H1 (cell line): ENCODE measurements at regions not wholly inside any gene's neighbourhood (a gene's known extent, or its start where the extent isn't known, plus 50 kb on each side); places are given as distances from the start of the nearest gene placed in this dataset.

Experiments used
- CTCF ChIA-PET: fragments of 300-600 bp; sonication (Branson Sonifier 250); formaldehyde crosslinking; loops from one replicate; lab custom pipeline; 2021; ENCODE audit not compliant: partially characterized antibody; lab: Charles Lee
- POLR2A ChIA-PET: fragments of 300-600 bp; sonication (Branson Sonifier 250); formaldehyde crosslinking; loops from one replicate; lab custom pipeline; 2021; ENCODE audit warnings: inconsistent platforms; ENCODE audit not compliant: partially characterized antibody; lab: Charles Lee
- DNase-seq, 2 experiments: peaks; one replicate each; pipeline versions ENCODE4 v3.0.0 to v3.0.0-alpha.2; 2010 to 2022; ENCODE audit warnings: low spot score in 2 of 2, low read depth in 1 of 2, mixed read lengths in 1 of 2
- FAIRE-seq: peaks from 2 replicates; lab custom pipeline; 2011; peaks lifted over from hg19 to GRCh38; lab: Jason Lieb, UNC
- H2AFZ ChIP-seq: 2 replicates; pipeline ENCODE4 v1.8.1; 2012; ENCODE audit warnings: low read length, inconsistent platforms
- H2AK5ac ChIP-seq: 2 replicates; pipeline ENCODE4 v1.6.1; 2013; ENCODE audit warnings: low read depth, low read length
- H2BK120ac ChIP-seq: replicated peaks from 2 replicates; pipeline ENCODE3; 2013; ENCODE audit warnings: low read depth, low read length, inconsistent platforms
- H2BK12ac ChIP-seq: 2 replicates; pipeline ENCODE4 v1.6.1; 2013; ENCODE audit warnings: low read depth, low read length
- H2BK15ac ChIP-seq: 2 replicates; pipeline ENCODE4 v1.6.1; 2013; ENCODE audit warnings: low read length
- H2BK20ac ChIP-seq: 2 replicates; pipeline ENCODE4 v1.6.1; 2013; ENCODE audit warnings: low read length
- H2BK5ac ChIP-seq: 2 replicates; pipeline ENCODE4 v1.6.1; 2013; ENCODE audit warnings: low read depth, low read length
- H3K14ac ChIP-seq: 2 replicates; pipeline ENCODE4 v1.6.1; 2013; ENCODE audit warnings: inconsistent platforms; ENCODE audit not compliant: insufficient read length
- H3K18ac ChIP-seq: 2 replicates; pipeline ENCODE4 v1.6.1; 2013; ENCODE audit warnings: low read length; ENCODE audit errors: extremely low read depth
- H3K23ac ChIP-seq: 2 replicates; pipeline ENCODE4 v1.6.1; 2013; ENCODE audit warnings: inconsistent platforms; ENCODE audit not compliant: insufficient read length
- H3K23me2 ChIP-seq: 2 replicates; pipeline ENCODE4 v1.6.1; 2013; ENCODE audit warnings: low read depth, low read length
- H3K27ac ChIP-seq: 2 replicates; pipeline ENCODE4 v1.6.1; 2011; ENCODE audit warnings: low read depth, low read length, inconsistent platforms
- H3K27me3 ChIP-seq, 4 experiments: replicated peaks in 1 of 4; 1 replicate in 1 of 4; 2 replicates in 3 of 4; pipeline versions ENCODE4 v1.6.1 to v1.8.1; 2011 to 2013; ENCODE audit warnings: low read length in 3 of 4, mild to moderate bottlenecking in 3 of 4, inconsistent platforms in 2 of 4, mixed read lengths in 2 of 4, moderate library complexity in 1 of 4; ENCODE audit not compliant: control insufficient read depth in 3 of 4, insufficient read depth in 3 of 4; ENCODE audit errors: extremely low read depth in 1 of 4
- H3K36me3 ChIP-seq, 4 experiments: 2 replicates each; pipeline versions ENCODE4 v1.6.1 to v1.8.1; 2011 to 2013; ENCODE audit warnings: mild to moderate bottlenecking in 4 of 4, low read length in 3 of 4, moderate library complexity in 2 of 4, control low read depth in 1 of 4, inconsistent platforms in 1 of 4; ENCODE audit not compliant: insufficient read depth in 4 of 4, control insufficient read depth in 2 of 4
- H3K4ac ChIP-seq: replicated peaks from 2 replicates; pipeline ENCODE3; 2013; ENCODE audit warnings: low read length, low read depth, mixed read lengths, inconsistent platforms; ENCODE audit not compliant: insufficient read length
- H3K4me1 ChIP-seq, 4 experiments: replicated peaks in 1 of 4; 1 replicate in 1 of 4; 2 replicates in 3 of 4; pipeline versions ENCODE4 v1.6.1 to v1.8.1; 2011 to 2013; ENCODE audit warnings: low read length in 3 of 4, inconsistent platforms in 2 of 4, mixed read lengths in 1 of 4; ENCODE audit not compliant: insufficient read depth in 4 of 4, control insufficient read depth in 3 of 4
- H3K4me2 ChIP-seq, 2 experiments: 2 replicates each; pipeline versions ENCODE4 v1.6.1 to v1.8.1; 2011 to 2013; ENCODE audit warnings: low read depth in 2 of 2, low read length in 2 of 2, control low read depth in 1 of 2, inconsistent platforms in 1 of 2, mild to moderate bottlenecking in 1 of 2; ENCODE audit not compliant: insufficient read depth in 1 of 2
- H3K4me3 ChIP-seq, 4 experiments: fragments of 200-600, 300-600 bp in 1 of 4; sonication (generic), shearing (Covaris generic), sonication (Bioruptor Twin) in 1 of 4; 2 replicates each; pipeline versions ENCODE4 v1.5.1 to v1.8.1; 2011 to 2016; ENCODE audit warnings: low read length in 4 of 4, low read depth in 3 of 4, control low read depth in 2 of 4, inconsistent platforms in 2 of 4, mild to moderate bottlenecking in 2 of 4, mixed read lengths in 1 of 4, moderate library complexity in 1 of 4; ENCODE audit not compliant: insufficient read depth in 2 of 4; ENCODE audit errors: extremely low read depth in 1 of 4
- H3K56ac ChIP-seq: replicated peaks from 2 replicates; pipeline ENCODE3; 2013; ENCODE audit warnings: low read depth, mild to moderate bottlenecking, mixed read lengths, low read length, inconsistent platforms; ENCODE audit not compliant: insufficient read length
- H3K79me1 ChIP-seq: 2 replicates; pipeline ENCODE4 v1.6.1; 2013; ENCODE audit warnings: low read depth, low read length, control low read depth
- H3K79me2 ChIP-seq, 2 experiments: 2 replicates each; pipeline versions ENCODE4 v1.6.1 to v1.8.1; 2012 to 2013; ENCODE audit warnings: low read length in 2 of 2, mild to moderate bottlenecking in 2 of 2, inconsistent platforms in 1 of 2; ENCODE audit not compliant: insufficient read depth in 2 of 2, control insufficient read depth in 1 of 2
- H3K9ac ChIP-seq, 4 experiments: replicated peaks in 1 of 4; 1 replicate in 1 of 4; 2 replicates in 3 of 4; pipeline versions ENCODE4 v1.6.1 to v1.8.1; 2011 to 2013; ENCODE audit warnings: low read depth in 3 of 4, low read length in 3 of 4, control low read depth in 2 of 4, mild to moderate bottlenecking in 2 of 4, moderate library complexity in 2 of 4, inconsistent platforms in 1 of 4; ENCODE audit errors: extremely low read depth in 1 of 4
- H3K9me3 ChIP-seq, 2 experiments: 2 replicates each; pipeline versions ENCODE4 v1.6.1 to v1.8.1; 2012 to 2013; ENCODE audit warnings: mild to moderate bottlenecking in 2 of 2, moderate library complexity in 2 of 2, control low read depth in 1 of 2, inconsistent platforms in 1 of 2, low read depth in 1 of 2, low read length in 1 of 2, mixed read lengths in 1 of 2; ENCODE audit not compliant: insufficient read depth in 2 of 2
- H4K20me1 ChIP-seq, 2 experiments: replicated peaks in 1 of 2; 2 replicates each; pipeline versions ENCODE3 to v1.8.1; 2011 to 2013; ENCODE audit warnings: inconsistent platforms in 2 of 2, low read length in 2 of 2, mild to moderate bottlenecking in 1 of 2; ENCODE audit not compliant: insufficient read depth in 2 of 2, control insufficient read depth in 1 of 2
- H4K5ac ChIP-seq: 2 replicates; pipeline ENCODE4 v1.6.1; 2013; ENCODE audit warnings: low read length, low read depth, mixed read lengths, inconsistent platforms; ENCODE audit not compliant: insufficient read length
- H4K8ac ChIP-seq: 2 replicates; pipeline ENCODE4 v1.8.0; 2013; ENCODE audit warnings: mild to moderate bottlenecking, moderate library complexity, low read length, inconsistent platforms; ENCODE audit not compliant: insufficient read depth; ENCODE audit errors: extremely low read depth
- H4K91ac ChIP-seq: replicated peaks from 2 replicates; pipeline ENCODE3; 2013; ENCODE audit warnings: low read length, mixed read lengths, inconsistent platforms; ENCODE audit not compliant: insufficient read length
- ASH2L ChIP-seq: fragments of 200-600, 300-600 bp; sonication (generic); IDR thresholded peaks from one replicate; pipeline ENCODE4 v1.7.1; 2017; ENCODE audit warnings: low read length
- CBX5 ChIP-seq: fragments of 300-800, 300-1000 bp; sonication (generic); IDR thresholded peaks from 2 replicates; pipeline ENCODE4 v1.7.1; 2016; ENCODE audit warnings: antibody characterized with exemption, low read length, low read depth
- CREB1 ChIP-seq: IDR thresholded peaks from 2 replicates; pipeline ENCODE4 v1.6.1; 2012; ENCODE audit warnings: inconsistent platforms
- EP300 ChIP-seq, 2 experiments: IDR thresholded peaks; 1 replicate in 1 of 2; 2 replicates in 1 of 2; pipeline ENCODE4 v1.6.1; 2011 to 2012; ENCODE audit warnings: low read depth in 2 of 2, low read length in 2 of 2, mild to moderate bottlenecking in 2 of 2, borderline replicate concordance in 1 of 2, inconsistent platforms in 1 of 2, moderate library complexity in 1 of 2
- KDM5A ChIP-seq: fragments of 200-600 bp; IDR thresholded peaks from 2 replicates; pipeline ENCODE4 v1.7.1; 2012; ENCODE audit warnings: mild to moderate bottlenecking, low read length, inconsistent platforms, mixed read lengths
- NANOG ChIP-seq: IDR thresholded peaks from 2 replicates; pipeline ENCODE4 v1.6.1; 2011; ENCODE audit warnings: low read length, low read depth, mild to moderate bottlenecking, inconsistent platforms; ENCODE audit not compliant: insufficient read depth, poor library complexity, severe bottlenecking
- PHF8 ChIP-seq: fragments of 200-600 bp; sonication (generic); conservative IDR thresholded peaks from 2 replicates; pipeline ENCODE4 v1.7.1; 2012; ENCODE audit warnings: low read depth, mild to moderate bottlenecking, inconsistent platforms, low read length, moderate library complexity
- POLR2A ChIP-seq, 2 experiments: IDR thresholded peaks; 1 replicate in 1 of 2; 2 replicates in 1 of 2; pipeline ENCODE4 v1.6.1; 2011; ENCODE audit warnings: low read depth in 2 of 2, low read length in 2 of 2, mild to moderate bottlenecking in 2 of 2; ENCODE audit errors: control extremely low read depth in 1 of 2
- POLR2AphosphoS5 ChIP-seq: IDR thresholded peaks from 2 replicates; pipeline ENCODE4 v1.6.1; 2011; ENCODE audit warnings: low read depth, low read length
- SP4 ChIP-seq: IDR thresholded peaks from 2 replicates; pipeline ENCODE4 v1.6.1; 2012; ENCODE audit warnings: low read length, inconsistent platforms
- SUZ12 ChIP-seq: fragments of 200-600 bp; sonication (generic); IDR thresholded peaks from 2 replicates; pipeline ENCODE4 v1.6.1; 2012; ENCODE audit warnings: mild to moderate bottlenecking, inconsistent platforms, low read length, moderate library complexity, mixed read lengths
- TAF7 ChIP-seq: optimal IDR thresholded peaks from 2 replicates; pipeline ENCODE3; 2011; ENCODE audit warnings: low read depth, mild to moderate bottlenecking, inconsistent platforms, low read length, moderate library complexity, borderline replicate concordance
- TCF12 ChIP-seq: IDR thresholded peaks from 2 replicates; pipeline ENCODE4 v1.6.1; 2011; ENCODE audit warnings: low read depth, mild to moderate bottlenecking, low read length
- TEAD4 ChIP-seq: IDR thresholded peaks from 2 replicates; pipeline ENCODE4 v1.6.1; 2012; ENCODE audit warnings: low read depth, low read length, inconsistent platforms, mixed read lengths
- TF ChIP-seq, protein P1 (sequence below), 3 experiments: IDR thresholded peaks; 1 replicate in 2 of 3; 2 replicates in 1 of 3; pipeline versions ENCODE4 v1.5.1 to v1.6.1; 2011; ENCODE audit warnings: low read length in 3 of 3, mild to moderate bottlenecking in 3 of 3, inconsistent platforms in 2 of 3, low read depth in 1 of 3, moderate library complexity in 1 of 3; ENCODE audit not compliant: insufficient read depth in 1 of 3; ENCODE audit errors: control extremely low read depth in 1 of 3

DNA sequence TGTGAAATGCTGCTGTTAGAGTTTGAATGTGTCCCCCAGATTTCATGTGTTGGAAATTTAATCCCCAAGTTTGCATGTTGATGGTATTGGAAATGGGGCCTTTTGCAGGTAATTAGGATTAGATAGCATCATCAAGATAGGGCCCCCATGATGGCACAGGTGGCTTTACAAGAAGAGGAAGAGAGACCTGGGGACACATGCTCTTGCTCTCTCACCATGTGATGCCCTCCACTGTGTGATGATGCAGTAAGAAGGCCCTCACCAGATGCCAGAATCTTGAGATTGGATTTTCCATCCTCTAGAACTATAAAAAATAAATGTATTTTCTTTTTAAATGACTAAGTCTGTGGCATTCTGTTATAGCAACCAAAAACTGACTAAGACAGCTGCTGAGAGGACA is 57.0 kb upstream of the NEK7 start:
- Histone ChIP-seq H2AFZ (no peak overlapping the region), H2BK15ac (no peak overlapping the region), H3K4me2 (no peak overlapping the region), H4K5ac (no peak overlapping the region), H3K79me1 (no peaks in the 10 kb centered on the region), H3K4me3 (no peak overlapping the region), H4K8ac (no peak overlapping the region), H4K91ac (no peak overlapping the region), H3K9ac (no peak overlapping the region), H3K18ac (no peak overlapping the region), H2BK5ac (no peak overlapping the region), H3K36me3 (no peaks in the 10 kb centered on the region), H3K4ac (no peak overlapping the region), H2BK12ac (no peak overlapping the region), H2AK5ac (no peak overlapping the region), H2BK120ac (no peak overlapping the region), H3K56ac (no peak overlapping the region), H3K79me2 (no peaks in the 10 kb centered on the region), H3K27ac (no peak overlapping the region), H3K23me2 (no peaks in the 10 kb centered on the region), H3K14ac (no peak overlapping the region), H2BK20ac (no peak overlapping the region), H4K20me1 (no peaks in the 10 kb centered on the region), H3K23ac (no peak overlapping the region), H3K9me3 (no peaks in the 10 kb centered on the region), H3K4me1 (peaks cover 0 to 3% (median 0%) of the 10 kb centered on the region in 4 experiments; a peak in 2 of 7 replicates), H3K27me3 (no peaks in the 10 kb centered on the region)
- CTCF ChIA-PET: no interaction called here
- no peak for DNase-seq
- no peak for FAIRE-seq
- POLR2A ChIA-PET: no interaction called here
- TF ChIP-seq ASH2L: no peak
- TF ChIP-seq CBX5: no peak
- TF ChIP-seq CREB1: no peak
- no peak for TF ChIP-seq SP4
- no peak for TF ChIP-seq POLR2A (IDR thresholded peaks at IDR 0.05; ENCODE audit: control extremely low read depth in 1 of 2, low read depth in 2 of 2, low read length in 2 of 2)
- TF ChIP-seq SUZ12: no peak
- no peak for TF ChIP-seq POLR2AphosphoS5
- no peak for TF ChIP-seq KDM5A
- no peak for TF ChIP-seq TCF12
- TF ChIP-seq, protein P1, sequence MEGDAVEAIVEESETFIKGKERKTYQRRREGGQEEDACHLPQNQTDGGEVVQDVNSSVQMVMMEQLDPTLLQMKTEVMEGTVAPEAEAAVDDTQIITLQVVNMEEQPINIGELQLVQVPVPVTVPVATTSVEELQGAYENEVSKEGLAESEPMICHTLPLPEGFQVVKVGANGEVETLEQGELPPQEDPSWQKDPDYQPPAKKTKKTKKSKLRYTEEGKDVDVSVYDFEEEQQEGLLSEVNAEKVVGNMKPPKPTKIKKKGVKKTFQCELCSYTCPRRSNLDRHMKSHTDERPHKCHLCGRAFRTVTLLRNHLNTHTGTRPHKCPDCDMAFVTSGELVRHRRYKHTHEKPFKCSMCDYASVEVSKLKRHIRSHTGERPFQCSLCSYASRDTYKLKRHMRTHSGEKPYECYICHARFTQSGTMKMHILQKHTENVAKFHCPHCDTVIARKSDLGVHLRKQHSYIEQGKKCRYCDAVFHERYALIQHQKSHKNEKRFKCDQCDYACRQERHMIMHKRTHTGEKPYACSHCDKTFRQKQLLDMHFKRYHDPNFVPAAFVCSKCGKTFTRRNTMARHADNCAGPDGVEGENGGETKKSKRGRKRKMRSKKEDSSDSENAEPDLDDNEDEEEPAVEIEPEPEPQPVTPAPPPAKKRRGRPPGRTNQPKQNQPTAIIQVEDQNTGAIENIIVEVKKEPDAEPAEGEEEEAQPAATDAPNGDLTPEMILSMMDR (IDR thresholded peaks at IDR 0.05; ENCODE audit: control extremely low read depth in 1 of 3, insufficient read depth in 1 of 3, low read depth in 1 of 3, low read length in 3 of 3): no peak
- no peak for TF ChIP-seq EP300 (IDR thresholded peaks at IDR 0.05; ENCODE audit: borderline replicate concordance in 1 of 2, low read depth in 2 of 2, low read length in 2 of 2)
- no peak for TF ChIP-seq TEAD4
- TF ChIP-seq TAF7: no peak
- no peak for TF ChIP-seq PHF8
- TF ChIP-seq NANOG: no peak
